HG02623 (cell line): ENCODE measurements at regions not wholly inside any gene's neighbourhood (a gene's known extent, or its start where the extent isn't known, plus 50 kb on each side); places are given as distances from the start of the nearest gene placed in this dataset.

Source experiments
- ATAC-seq: cut with Tn5 transposase; IDR thresholded peaks from one replicate; pipeline ENCODE4 v1.9.1; 2021; ENCODE audit warnings: moderate library complexity; ENCODE audit not compliant: unreplicated experiment

- ATAC-seq = no peak
These were observed 160.3 kb upstream of the CDH19 start for GRCh38 chr18:66764230-66764629.

GRCh38 chr18:66761166-66761565 lies 157.3 kb upstream of the CDH19 start:
- no peak for ATAC-seq

GRCh38 chr18:66760559-66760958 lies 156.7 kb upstream of the CDH19 start:
- no peak for ATAC-seq

DNA sequence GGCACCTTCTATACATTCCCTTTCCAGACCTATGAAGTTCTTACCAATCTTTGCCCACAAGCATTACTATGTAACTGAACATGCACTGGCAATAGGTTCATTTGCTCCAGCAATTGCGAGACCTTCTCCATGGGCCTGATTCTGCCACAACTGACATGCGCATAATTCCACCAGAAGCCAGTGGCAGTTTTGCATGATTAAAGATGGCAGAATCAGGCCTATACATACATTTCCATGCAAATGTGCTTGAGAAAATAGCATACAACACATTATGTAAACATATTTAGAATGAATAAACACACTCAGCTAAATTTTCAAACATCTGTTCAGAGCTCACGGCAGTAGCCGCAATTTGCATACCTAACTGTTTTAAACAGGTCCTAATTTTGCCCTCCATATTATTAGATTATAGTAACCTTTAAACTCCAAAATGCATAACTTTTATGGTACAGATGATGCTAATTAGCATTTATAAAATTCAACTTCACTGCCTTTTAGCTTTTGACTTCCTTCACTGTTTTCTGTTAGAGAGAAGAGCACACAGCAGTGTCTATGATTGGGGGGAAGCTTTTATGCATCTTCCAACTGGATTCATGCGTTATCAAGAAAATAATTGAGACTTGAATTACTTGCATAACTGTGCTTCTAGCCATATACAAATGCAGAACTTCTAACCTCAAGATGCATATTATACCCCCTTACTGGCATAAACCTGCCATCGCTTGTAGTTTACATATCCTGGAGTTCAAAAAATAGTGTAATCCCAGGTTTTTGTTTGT lies 155.3 kb upstream of the CDH19 start:
- ATAC-seq = no peak

DNA sequence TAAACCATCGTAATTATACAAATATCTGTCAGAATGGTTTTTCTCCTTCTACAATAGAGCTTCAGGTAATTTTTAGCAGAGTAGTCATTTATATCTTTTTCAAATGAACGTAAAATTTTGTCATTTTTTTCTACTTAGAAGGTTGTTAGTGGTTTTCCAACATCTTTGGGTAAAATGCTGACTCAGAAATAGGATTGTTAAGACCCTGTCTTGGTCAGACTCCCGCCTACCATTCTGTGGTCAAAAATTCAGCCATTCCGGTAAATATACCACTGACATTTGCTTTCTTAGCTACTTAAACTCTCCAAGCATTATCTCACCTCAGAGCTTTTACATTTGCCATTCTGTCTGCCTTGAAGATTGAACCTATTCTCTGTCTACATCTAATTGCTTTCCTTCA lies 154.1 kb upstream of the CDH19 start:
- ATAC-seq = no peak

DNA sequence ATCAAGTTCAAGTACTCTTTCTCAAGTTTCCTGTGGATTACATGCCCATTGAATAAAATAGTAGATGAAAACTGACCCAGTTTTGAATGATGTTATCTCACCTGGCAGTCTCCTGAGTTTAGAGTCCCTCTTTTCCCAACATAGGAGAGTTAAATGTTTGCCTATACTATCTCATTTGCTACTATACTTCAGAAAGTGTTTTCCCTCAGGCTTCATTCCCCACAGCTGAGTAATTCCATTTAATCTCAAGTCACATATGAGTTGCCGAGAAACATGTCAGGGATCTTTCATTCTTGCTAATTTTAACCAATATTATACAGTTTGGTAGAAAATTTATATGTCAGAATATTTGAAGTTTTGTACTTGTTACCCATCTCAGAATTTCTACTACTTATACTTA lies 150.4 kb upstream of the CDH19 start:
- no peak for ATAC-seq

- no peak for ATAC-seq
These were observed 148.8 kb upstream of the CDH19 start for GRCh38 chr18:66752733-66753132.

- ATAC-seq = no peak
These were observed 145.7 kb upstream of the CDH19 start for GRCh38 chr18:66749481-66750035.

DNA sequence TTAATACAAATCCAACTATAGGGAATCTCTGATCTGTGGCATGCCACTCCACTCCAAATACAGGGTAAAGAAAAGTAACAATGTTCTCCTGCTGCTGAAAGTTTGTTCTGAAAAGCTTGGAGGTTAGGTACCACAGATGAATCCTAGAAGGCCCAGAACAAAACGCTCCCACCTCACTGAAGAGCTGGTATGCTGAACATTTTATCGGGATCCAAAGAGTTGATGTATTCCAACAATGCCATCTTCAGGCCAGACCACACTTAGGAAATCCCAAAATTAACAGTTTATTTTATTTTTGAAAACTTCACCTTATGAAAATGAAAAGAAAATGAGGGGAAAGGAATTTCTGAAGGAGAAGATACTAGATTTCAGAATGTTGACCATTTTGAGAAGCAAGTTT lies 145.1 kb upstream of the CDH19 start:
- no peak for ATAC-seq

DNA sequence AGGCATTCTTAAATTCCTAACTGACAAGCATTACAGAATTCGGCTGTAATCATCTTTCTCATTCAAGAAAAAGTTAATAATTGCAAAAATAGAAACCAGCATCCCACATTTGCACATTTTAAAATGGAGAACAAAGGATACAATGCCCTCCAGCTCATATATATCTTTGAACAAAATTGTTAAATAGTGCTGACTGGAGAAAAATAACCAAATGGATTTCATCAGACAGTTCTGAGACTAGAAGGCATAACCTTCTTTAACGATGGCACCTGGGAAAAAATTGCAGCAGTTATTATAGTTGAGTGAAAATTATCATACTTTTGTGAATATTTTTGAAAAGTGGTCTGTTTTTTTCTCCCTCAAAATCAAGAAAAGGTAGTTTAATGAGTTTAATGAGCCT lies 138.9 kb upstream of the CDH19 start:
- no peak for ATAC-seq

GRCh38 chr18:66735933-66736332 lies 132.0 kb upstream of the CDH19 start:
- no peak for ATAC-seq

DNA sequence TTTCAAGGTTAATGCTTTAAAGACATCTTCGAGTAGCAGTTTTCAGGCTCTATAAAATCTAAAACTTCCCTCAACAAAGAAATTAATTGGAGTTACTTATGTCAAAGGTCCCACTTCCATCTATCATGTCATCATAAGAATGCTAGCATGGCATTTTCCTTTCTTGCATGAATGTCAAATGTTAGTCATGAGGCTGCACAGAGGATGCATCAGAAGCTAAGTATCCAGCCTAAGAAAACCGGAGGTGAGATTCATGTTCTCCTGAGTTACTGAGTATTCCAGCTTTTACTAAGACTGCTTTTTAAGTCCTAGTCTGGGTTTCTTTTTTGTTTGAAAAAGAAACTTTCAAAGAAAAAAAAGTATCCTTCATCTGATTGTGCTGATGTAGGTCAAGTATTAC lies 130.6 kb upstream of the CDH19 start:
- ATAC-seq = no peak

DNA sequence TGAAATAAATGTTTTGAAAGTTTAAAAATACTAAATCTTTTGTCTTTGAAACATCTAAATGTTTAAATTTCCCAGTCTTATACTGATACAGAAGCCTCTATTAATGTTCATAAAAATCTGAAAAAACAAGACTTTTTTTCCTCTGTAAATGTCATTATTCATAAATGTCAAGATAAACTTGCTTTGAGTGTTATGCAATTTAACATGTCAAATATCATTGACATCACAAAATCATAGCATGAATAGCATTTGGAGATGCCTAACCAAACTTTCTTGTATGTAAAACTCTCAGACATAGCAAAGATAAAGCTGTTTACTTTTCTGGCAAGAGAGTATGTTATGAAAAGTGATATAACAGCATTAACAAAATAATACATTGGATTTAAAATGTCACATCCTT lies 128.0 kb upstream of the CDH19 start:
- ATAC-seq = no peak

- no peak for ATAC-seq
These were observed 125.8 kb upstream of the CDH19 start for GRCh38 chr18:66729442-66730239.

DNA sequence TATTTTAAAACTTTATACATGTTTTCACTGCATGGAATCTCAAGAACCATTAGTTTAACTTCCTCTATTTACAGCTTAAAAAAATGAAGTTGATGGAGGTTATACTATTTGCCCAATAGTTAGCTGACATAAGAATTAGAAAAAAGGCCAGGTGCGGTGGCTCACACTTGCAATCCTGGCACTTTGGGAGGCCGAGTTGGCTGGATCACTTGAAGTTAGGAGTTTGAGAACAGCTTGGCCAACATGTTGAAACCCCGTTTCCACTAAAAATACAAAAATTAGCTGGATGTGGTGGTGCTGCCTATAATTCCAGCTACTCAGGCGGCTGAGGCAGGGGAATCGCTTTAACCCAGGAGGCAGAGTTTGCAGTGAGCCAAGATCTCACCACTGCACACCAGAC lies 125.1 kb upstream of the CDH19 start:
- ATAC-seq = no peak

DNA sequence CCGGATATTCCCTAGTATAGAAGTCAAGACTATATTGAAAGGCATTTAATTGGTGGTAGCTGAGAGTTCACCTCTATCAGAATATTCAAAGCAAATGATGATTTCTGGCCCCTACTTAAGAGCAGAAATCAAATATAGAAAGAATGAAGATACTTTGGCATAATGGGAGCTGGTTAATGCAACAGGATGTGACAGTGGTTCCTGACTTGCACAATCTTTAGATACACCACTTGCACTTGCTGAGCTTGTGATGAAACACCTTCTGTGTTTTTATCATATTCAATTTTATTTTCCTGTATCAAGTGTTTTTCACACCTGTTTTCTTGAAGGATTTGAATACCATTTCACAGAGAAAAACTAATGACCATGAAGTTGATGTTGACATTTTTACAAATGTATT lies 124.1 kb upstream of the CDH19 start:
- no peak for ATAC-seq

GRCh38 chr18:66724664-66725356 lies 120.9 kb upstream of the CDH19 start:
- ATAC-seq = no peak

DNA sequence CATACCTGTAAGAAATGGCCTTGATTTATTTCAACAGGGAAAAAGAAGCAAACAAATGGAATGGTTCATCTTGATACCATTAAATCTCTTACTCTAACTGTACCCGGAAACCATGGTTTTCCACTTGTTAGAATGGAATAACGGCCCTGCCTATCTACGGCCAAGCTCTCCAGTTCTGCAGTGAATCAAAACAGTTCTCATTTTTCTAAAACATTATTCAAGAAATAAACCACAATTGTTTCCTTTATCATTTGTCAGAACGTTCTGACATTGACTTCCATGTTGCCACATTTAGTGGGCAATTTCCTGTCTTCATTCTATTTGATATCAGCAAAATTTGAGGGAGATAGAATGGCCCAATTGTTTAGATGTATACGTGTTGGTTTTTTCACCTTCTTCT lies 118.8 kb upstream of the CDH19 start:
- ATAC-seq = no peak

DNA sequence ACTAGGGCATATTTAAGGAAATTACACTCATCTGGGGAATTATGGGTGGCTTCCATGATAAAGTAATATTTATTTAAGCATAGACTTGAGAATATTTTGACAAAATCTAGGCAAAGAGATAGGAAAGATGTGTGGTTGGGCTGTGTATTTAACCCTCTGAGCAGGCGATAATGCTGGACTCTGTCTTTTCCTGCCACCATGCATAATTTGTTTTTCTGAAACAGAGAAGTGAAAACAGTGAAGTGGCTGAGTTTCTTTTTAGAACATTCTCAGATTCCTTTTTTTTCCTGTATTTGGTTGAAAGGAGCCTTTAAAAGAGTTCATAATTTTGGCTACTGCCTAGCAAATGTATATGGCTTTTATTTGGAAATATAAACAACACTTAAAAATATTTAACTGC lies 104.8 kb upstream of the CDH19 start:
- no peak for ATAC-seq

DNA sequence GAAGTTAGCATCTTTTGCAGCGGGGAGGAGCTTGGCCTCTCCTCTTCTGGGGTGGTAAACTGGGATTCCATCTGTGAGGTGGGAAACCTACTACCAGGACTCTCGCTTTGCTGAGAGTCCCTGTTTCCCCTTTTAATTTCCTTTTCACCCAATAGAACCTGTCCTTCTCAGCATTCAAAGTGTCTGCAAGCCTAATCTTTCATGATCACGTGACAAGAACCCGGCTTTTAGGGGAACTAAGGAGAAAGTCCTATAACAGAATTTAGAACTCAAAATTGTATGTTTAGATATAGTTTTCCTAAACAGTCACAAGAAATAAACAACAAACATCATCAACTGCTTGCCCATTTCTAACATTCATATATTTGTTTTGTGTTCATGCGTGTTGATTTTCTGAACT lies 103.6 kb upstream of the CDH19 start:
- no peak for ATAC-seq

GRCh38 chr18:66695281-66695680 lies 91.4 kb upstream of the CDH19 start:
- ATAC-seq = no peak

DNA sequence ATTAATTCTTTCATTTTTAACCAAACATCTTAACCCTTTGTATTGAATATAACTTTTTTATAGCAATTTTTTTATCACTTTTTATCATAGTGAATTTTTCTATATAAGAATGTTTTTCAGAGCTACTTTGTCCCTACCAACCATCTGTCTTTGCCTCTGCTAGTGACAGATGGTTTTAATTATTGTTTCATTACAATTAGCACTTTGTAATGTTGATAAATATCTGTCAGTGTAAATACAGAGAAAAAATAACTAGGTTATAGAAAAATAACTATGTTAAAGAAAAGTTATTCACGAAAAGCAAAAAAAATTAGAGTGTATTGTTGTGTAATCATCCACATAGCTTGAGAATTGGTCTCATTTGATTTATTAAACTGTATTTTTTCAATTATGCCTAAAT lies 91.0 kb upstream of the CDH19 start:
- no peak for ATAC-seq
